H1 (cell line): ENCODE measurements at regions not wholly inside any gene's neighbourhood (a gene's known extent, or its start where the extent isn't known, plus 50 kb on each side); places are given as distances from the start of the nearest gene placed in this dataset.

Experiments
- CTBP2 ChIP-seq: IDR thresholded peaks from 2 replicates; pipeline ENCODE4 v1.7.0; 2011; ENCODE audit warnings: borderline replicate concordance, mild to moderate bottlenecking, moderate library complexity, mixed read lengths, low read length; ENCODE audit not compliant: insufficient read depth, insufficient read length
- SIN3A ChIP-seq, 2 experiments: IDR thresholded peaks in 1 of 2; conservative IDR thresholded peaks in 1 of 2; 2 replicates each; pipeline ENCODE4 v1.6.1; 2011 to 2012; ENCODE audit warnings: low read length in 2 of 2, improper control_type of control experiment in 1 of 2, low read depth in 1 of 2, mild to moderate bottlenecking in 1 of 2

DNA sequence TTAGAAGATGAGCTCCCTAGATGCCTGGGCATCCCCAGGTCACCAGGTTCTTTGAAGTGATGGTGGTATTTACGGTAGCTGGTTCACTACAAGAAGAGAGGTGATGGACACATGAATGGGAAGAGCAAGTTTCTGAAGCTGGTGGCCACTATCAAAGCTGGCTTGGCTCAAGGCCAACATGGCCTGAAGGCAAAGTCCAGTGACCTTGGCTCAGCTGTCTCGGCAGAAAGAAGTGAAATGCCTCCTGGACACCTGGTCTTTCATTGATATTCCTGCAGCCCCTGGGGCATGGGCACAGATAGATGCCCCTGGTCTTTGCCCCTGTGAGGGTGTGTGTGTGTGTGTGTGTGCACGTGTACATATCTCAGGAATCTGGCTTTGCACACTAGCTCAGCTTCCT lies 441.8 kb upstream of the TMPO start (continued):
- TF ChIP-seq SIN3A (conservative IDR thresholded peaks at IDR 0.05 in 1 of 2, IDR thresholded peaks at IDR 0.05 in 1 of 2; ENCODE audit: low read depth in 1 of 2, low read length in 2 of 2) (no peak), CTBP2 (no peak)
- TF ChIP-seq, all 59 proteins: peak for 0
